EH (cell line): ENCODE measurements at regions not wholly inside any gene's neighbourhood (a gene's known extent, or its start where the extent isn't known, plus 50 kb on each side); places are given as distances from the start of the nearest gene placed in this dataset.

Experiments
- DNase-seq: peaks from one replicate; pipeline ENCODE4 v3.0.0-alpha.2; 2015; ENCODE audit warnings: low read depth

GRCh38 chr7:50962962-50963374, 180.3 kb upstream of the GRB10 start:
- peak; percentile 84 for DNase-seq

GRCh38 chr7:50962281-50962883, 179.7 kb upstream of the GRB10 start:
- DNase-seq, result no peak

- DNase-seq, result no peak
Measured at GRCh38 chr7:50960621-50961310, 178.1 kb upstream of the GRB10 start.

- DNase-seq, result no peak
Measured at GRCh38 chr7:50959991-50960390, 177.3 kb upstream of the GRB10 start.

GRCh38 chr7:50959560-50959959, 176.9 kb upstream of the GRB10 start:
- no peak for DNase-seq

- no peak for DNase-seq
Measured at GRCh38 chr7:50957855-50958254, 175.2 kb upstream of the GRB10 start.

- DNase-seq, result no peak
Measured at GRCh38 chr7:50957431-50957830, 174.7 kb upstream of the GRB10 start.

GRCh38 chr7:50956522-50957155, 173.9 kb upstream of the GRB10 start:
- DNase-seq, result no peak

GRCh38 chr7:50954716-50955115, 172.0 kb upstream of the GRB10 start:
- no peak for DNase-seq

- no peak for DNase-seq
Measured at GRCh38 chr7:50954245-50954644, 171.5 kb upstream of the GRB10 start.

GRCh38 chr7:50953820-50954219, 171.1 kb upstream of the GRB10 start:
- peak; percentile 67 for DNase-seq

GRCh38 chr7:50953303-50953702, 170.6 kb upstream of the GRB10 start:
- peak; percentile 16 for DNase-seq

- DNase-seq, result no peak
Measured at GRCh38 chr7:50952544-50952943, 169.8 kb upstream of the GRB10 start.

- DNase-seq, result no peak
Measured at GRCh38 chr7:50952120-50952519, 169.4 kb upstream of the GRB10 start.

GRCh38 chr7:50943482-50943881, 160.8 kb upstream of the GRB10 start:
- DNase-seq, result no peak

- DNase-seq, result no peak
Measured at GRCh38 chr7:50941525-50941924, 158.8 kb upstream of the GRB10 start.

GRCh38 chr7:50940621-50941020, 157.9 kb upstream of the GRB10 start:
- DNase-seq, result peak; percentile 61

GRCh38 chr7:50939021-50939420, 156.3 kb upstream of the GRB10 start:
- DNase-seq, result peak; percentile 26

GRCh38 chr7:50937727-50938126, 155.0 kb upstream of the GRB10 start:
- DNase-seq, result no peak

- no peak for DNase-seq
Measured at GRCh38 chr7:50926049-50926448, 143.4 kb upstream of the GRB10 start.

- no peak for DNase-seq
Measured at GRCh38 chr7:50923476-50923875, 140.8 kb upstream of the GRB10 start.

- no peak for DNase-seq
Measured at GRCh38 chr7:50921114-50921813, 138.6 kb upstream of the GRB10 start.
